ENCODE measurements at regions not wholly inside any gene's neighbourhood (a gene's known extent, or its start where the extent isn't known, plus 50 kb on each side); places are given as distances from the start of the nearest gene placed in this dataset.

DNA sequence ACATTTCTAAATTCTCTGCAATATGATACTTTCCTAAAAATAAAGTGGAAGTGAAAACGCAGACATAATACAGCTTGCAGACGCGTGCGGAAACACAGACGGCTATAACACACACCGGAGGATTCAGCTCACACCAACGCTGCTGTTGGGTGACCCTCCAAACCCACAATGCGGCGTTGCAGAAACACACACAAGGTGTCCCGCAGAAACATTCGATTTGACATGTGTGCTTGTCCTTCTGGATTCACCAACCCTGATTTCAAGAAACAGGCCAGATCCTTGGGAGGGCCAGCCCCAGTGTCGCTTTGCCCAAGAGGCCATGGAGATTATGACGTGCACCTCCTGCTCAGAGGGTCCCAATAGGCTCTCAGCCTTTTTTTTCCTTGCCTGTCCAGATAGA lies 136.7 kb upstream of the TCERG1L start:
- Mint-ChIP-seq H3K36me3 (ENCODE audit: unreplicated experiment) (no peaks in the 10 kb centered on the region), H3K9me3 (ENCODE audit: unreplicated experiment) (peaks cover 7% of the 10 kb centered on the region), H3K27ac (ENCODE audit: unreplicated experiment) (no peak overlapping the region), H3K4me3 (ENCODE audit: unreplicated experiment) (no peak overlapping the region), H3K4me1 (ENCODE audit: low read depth, unreplicated experiment) (no peaks in the 10 kb centered on the region), H3K27me3 (ENCODE audit: unreplicated experiment) (peaks cover 2% of the 10 kb centered on the region)
- TF ChIP-seq, protein P1, sequence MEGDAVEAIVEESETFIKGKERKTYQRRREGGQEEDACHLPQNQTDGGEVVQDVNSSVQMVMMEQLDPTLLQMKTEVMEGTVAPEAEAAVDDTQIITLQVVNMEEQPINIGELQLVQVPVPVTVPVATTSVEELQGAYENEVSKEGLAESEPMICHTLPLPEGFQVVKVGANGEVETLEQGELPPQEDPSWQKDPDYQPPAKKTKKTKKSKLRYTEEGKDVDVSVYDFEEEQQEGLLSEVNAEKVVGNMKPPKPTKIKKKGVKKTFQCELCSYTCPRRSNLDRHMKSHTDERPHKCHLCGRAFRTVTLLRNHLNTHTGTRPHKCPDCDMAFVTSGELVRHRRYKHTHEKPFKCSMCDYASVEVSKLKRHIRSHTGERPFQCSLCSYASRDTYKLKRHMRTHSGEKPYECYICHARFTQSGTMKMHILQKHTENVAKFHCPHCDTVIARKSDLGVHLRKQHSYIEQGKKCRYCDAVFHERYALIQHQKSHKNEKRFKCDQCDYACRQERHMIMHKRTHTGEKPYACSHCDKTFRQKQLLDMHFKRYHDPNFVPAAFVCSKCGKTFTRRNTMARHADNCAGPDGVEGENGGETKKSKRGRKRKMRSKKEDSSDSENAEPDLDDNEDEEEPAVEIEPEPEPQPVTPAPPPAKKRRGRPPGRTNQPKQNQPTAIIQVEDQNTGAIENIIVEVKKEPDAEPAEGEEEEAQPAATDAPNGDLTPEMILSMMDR (IDR thresholded peaks at IDR 0.05; ENCODE audit: partially characterized antibody, unreplicated experiment): no peak
- DNase-seq: no peak

DNA sequence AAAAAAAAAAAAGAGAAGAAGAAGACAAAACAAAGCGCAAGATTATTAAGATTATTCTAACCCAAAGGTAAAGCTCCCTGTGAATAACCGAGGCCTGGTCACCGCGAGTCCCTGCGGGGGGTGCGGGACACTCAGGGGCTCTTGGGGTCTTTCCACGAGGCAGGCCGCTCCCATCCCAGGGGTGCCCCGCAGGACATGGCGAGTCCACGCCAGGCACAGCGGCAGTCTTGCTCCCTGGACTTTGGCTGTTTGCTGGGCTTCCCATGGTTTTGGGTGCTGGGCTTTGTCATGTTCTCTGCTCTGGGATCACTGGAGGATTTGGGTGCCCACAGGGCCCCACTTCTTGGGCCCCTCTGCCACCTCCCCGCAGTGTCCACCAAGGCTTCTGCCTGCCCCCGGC lies 137.4 kb upstream of the TCERG1L start:
- H3K36me3 Mint-ChIP-seq (ENCODE audit: unreplicated experiment): no peaks in the 10 kb centered on the region
- no peak overlapping the region for H3K4me3 Mint-ChIP-seq (ENCODE audit: unreplicated experiment)
- H3K9me3 Mint-ChIP-seq (ENCODE audit: unreplicated experiment): peaks cover 7% of the 10 kb centered on the region
- H3K27ac Mint-ChIP-seq (ENCODE audit: unreplicated experiment): no peak overlapping the region
- peaks cover 2% of the 10 kb centered on the region for H3K27me3 Mint-ChIP-seq (ENCODE audit: unreplicated experiment)
- TF ChIP-seq, protein P1 (IDR thresholded peaks at IDR 0.05; ENCODE audit: partially characterized antibody, unreplicated experiment): no peak
- no peaks in the 10 kb centered on the region for H3K4me1 Mint-ChIP-seq (ENCODE audit: low read depth, unreplicated experiment)
- no peak for DNase-seq

DNA sequence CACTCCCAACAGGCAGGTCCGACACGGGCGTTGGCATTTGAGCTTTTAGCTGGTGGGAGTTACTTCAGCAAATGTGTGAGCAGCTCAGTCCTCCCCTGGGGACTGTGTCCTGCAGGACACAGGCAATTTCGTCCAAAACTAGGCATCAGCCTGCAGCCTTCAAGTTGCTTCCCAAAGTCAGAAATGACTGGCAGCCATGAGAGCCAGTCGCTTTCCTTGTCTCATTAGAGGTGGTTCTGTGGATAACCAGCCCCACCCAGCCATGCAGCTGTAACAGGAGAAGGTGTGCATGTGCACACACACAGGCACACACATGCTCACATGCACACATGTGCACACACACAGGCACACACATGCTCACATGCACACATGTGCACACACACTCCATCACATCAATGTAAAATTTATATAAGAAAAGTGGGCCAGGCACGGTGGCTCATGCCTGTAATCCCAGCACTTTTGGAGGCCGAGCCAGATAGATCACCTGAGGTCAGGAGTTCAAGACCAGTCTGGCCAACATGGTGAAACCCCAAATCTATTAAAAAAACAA lies 138.8 kb upstream of the TCERG1L start:
- no peak for DNase-seq
- no peaks in the 10 kb centered on the region for H3K4me1 Mint-ChIP-seq (ENCODE audit: low read depth, unreplicated experiment)
- peaks cover 7% of the 10 kb centered on the region for H3K9me3 Mint-ChIP-seq (ENCODE audit: unreplicated experiment)
- H3K4me3 Mint-ChIP-seq (ENCODE audit: unreplicated experiment): no peak overlapping the region
- TF ChIP-seq, protein P1 (IDR thresholded peaks at IDR 0.05; ENCODE audit: partially characterized antibody, unreplicated experiment): no peak
- no peaks in the 10 kb centered on the region for H3K36me3 Mint-ChIP-seq (ENCODE audit: unreplicated experiment)
- no peak overlapping the region for H3K27ac Mint-ChIP-seq (ENCODE audit: unreplicated experiment)
- peaks cover 2% of the 10 kb centered on the region for H3K27me3 Mint-ChIP-seq (ENCODE audit: unreplicated experiment)

DNA sequence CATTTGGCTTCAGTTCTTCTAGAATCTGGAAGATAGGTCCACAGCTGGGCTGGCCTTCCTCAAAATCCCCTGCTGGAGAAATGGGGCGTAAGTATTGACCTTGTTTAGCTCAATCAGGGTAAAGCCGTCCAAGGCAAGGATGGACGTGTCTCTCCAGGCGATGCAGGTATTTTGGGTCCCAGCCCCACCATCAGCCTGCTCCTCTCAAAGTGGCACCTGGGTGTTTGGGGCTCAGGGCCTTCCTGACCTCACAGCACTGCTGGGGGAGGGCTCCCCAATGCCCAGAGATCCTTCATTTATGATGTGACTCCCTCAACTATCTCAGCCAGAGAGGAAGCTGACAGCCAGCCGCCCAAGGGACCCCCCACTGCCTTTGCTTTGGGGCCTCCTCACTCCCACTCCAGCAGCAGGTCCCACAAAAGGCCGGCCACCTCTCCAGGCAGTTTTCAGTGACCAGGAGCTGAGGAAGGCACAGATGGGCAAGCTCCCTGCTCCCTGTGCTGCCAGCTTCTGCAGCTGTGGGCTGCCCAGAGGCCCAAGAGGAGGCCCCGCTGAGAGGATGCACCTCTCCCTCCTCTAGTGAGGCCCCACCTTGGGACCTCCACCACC lies 140.0 kb upstream of the TCERG1L start:
- DNase-seq: no peak
- Mint-ChIP-seq H3K36me3 (ENCODE audit: unreplicated experiment) (no peaks in the 10 kb centered on the region), H3K27me3 (ENCODE audit: unreplicated experiment) (peaks cover 2% of the 10 kb centered on the region), H3K4me1 (ENCODE audit: low read depth, unreplicated experiment) (no peaks in the 10 kb centered on the region), H3K27ac (ENCODE audit: unreplicated experiment) (no peak overlapping the region), H3K9me3 (ENCODE audit: unreplicated experiment) (peaks cover 7% of the 10 kb centered on the region), H3K4me3 (ENCODE audit: unreplicated experiment) (no peak overlapping the region)
- TF ChIP-seq, protein P1 (IDR thresholded peaks at IDR 0.05; ENCODE audit: partially characterized antibody, unreplicated experiment): no peak

DNA sequence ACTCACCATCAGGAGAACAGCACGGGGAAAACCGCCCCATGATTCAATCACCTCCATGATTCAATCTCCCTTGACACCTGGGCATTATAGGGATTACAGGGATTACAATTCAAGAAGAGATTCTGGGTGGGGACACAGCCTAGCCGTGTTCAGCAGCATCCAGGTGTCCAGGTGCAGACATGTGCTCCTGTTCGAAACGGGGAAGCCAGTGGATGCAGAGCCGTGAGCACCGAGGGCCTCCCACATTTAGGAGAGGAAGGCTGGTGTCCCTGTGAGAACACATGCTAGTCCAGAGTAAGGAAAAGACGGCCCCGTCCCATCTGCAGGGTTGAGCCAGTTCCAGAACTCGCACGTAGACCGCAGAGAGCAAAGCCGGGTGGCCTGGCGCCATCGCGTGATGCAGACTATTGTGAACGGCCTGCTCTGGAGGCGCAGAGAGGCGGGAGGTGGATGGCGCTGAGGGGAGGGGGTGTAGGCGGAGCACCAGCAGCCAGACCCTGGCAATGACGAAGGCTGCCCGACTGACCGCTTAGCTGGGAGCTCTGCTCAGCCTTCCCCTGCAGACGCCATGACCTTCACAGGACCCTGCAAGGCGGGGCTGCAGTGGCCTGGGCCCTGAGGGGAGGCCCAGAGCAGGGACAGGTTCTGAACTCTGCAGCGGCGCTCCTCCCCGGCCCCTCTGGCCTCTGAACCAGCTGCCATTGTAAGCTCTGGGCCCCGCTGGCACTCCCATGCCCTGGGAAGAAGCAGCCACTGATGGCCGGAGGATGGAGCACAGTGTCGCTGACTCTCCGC lies 141.6 kb upstream of the TCERG1L start:
- Mint-ChIP-seq H3K4me1 (ENCODE audit: low read depth, unreplicated experiment) (no peaks in the 10 kb centered on the region), H3K4me3 (ENCODE audit: unreplicated experiment) (no peak overlapping the region), H3K9me3 (ENCODE audit: unreplicated experiment) (peaks cover 7% of the 10 kb centered on the region), H3K27me3 (ENCODE audit: unreplicated experiment) (peaks cover 2% of the 10 kb centered on the region), H3K27ac (ENCODE audit: unreplicated experiment) (no peak overlapping the region), H3K36me3 (ENCODE audit: unreplicated experiment) (peaks cover 4% of the 10 kb centered on the region)
- peak; percentile 41 for DNase-seq
- TF ChIP-seq, protein P1 (IDR thresholded peaks at IDR 0.05; ENCODE audit: partially characterized antibody, unreplicated experiment): no peak
